ENCODE measurements at regions not wholly inside any gene's neighbourhood (a gene's known extent, or its start where the extent isn't known, plus 50 kb on each side); places are given as distances from the start of the nearest gene placed in this dataset.
A peak's percentile ranks its signal among the peaks of the same experiment; 100 is the strongest.
"Not testable (repeated sequence)": the region's sequence is repeated elsewhere in the genome, so short reads cannot be mapped to it uniquely, and the experiment has no call there.

DNA sequence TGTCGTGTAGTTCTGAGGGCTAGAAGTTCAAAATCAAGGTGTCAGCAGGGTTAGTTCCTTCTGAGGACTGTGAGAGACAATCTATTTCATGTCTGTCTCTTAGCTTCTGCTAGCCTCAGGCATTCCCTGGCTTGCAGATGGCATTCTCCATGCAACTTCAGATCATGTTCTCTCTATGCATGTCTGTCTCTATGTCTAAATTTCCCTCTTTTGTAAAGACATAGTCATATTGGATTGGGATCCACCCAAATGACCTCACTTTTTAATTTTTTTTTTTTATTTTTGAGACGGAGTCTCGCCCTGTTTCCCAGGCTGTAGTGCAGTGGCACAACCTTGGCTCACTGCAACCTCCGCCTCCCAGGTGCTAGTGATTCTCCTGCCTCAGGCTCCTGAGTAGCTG, 104.6 kb downstream of the RAP2B start:
- no peak overlapping the region for H3K4me3 ChIP-seq (ENCODE audit: low read length)
- no peak overlapping the region for H3K27ac ChIP-seq (ENCODE audit: low read length)
- H3K27me3 ChIP-seq (ENCODE audit: control insufficient read depth, insufficient read depth, low read length) = no peaks in the 10 kb centered on the region
- no peaks in the 10 kb centered on the region for H3K4me1 ChIP-seq (ENCODE audit: control insufficient read depth, insufficient read depth, low read length)
- peaks cover 9% of the 10 kb centered on the region for H3K9me3 ChIP-seq (replicated peaks; ENCODE audit: control insufficient read depth, low read depth, low read length)
- DNase-seq = no peak
- no peaks in the 10 kb centered on the region for H3K36me3 ChIP-seq (ENCODE audit: control insufficient read depth, insufficient read depth, low read length)
- WGBS (ENCODE audit: insufficient coverage) = 81% methylated on average over 3 of the region's 4 CpGs

DNA sequence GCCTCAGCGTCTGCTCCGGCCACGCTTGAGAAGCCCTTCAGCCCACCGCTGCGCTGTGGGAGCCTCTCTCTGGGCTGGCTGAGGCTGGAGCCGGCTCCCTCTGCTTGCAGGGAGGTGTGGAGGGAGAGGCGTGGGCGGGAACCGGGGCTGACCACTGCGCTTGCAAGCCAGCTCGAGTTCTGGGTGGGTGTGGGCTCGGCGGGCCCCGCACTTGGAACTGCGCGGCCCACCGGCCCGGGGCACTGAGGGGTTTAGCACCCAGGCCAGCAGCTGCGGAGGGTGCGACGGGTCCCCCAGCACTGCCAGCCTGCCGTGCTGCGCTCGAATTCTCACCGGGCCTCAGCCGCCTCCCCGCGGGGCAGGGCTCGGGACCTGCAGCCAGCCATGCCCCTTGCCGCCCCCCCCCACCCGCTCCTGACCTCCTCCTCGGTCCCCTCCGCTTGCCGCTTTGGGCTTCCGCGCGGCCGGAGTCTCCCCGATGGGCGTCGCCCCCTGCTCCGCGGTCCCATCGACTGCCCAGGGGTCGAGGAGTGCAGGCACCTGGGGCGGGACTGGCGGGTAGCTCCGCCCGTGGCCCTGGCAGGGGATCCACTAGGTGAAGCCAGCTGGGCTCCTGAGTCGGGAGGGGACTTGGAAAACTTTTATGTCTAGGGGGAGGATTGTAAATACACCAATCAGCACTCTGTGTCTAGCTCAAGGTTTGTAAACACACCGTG, 106.7 kb downstream of the RAP2B start:
- no peak overlapping the region for H3K27ac ChIP-seq (ENCODE audit: low read length)
- 97% methylated on average over 41 of the region's 51 CpGs for WGBS (ENCODE audit: insufficient coverage)
- no peak overlapping the region for H3K4me3 ChIP-seq (ENCODE audit: low read length)
- H3K4me1 ChIP-seq (ENCODE audit: control insufficient read depth, insufficient read depth, low read length) = no peaks in the 10 kb centered on the region
- no peak for DNase-seq
- H3K27me3 ChIP-seq (ENCODE audit: control insufficient read depth, insufficient read depth, low read length) = no peaks in the 10 kb centered on the region
- peaks cover 9% of the 10 kb centered on the region for H3K9me3 ChIP-seq (replicated peaks; ENCODE audit: control insufficient read depth, low read depth, low read length)
- H3K36me3 ChIP-seq (ENCODE audit: control insufficient read depth, insufficient read depth, low read length) = no peaks in the 10 kb centered on the region

DNA sequence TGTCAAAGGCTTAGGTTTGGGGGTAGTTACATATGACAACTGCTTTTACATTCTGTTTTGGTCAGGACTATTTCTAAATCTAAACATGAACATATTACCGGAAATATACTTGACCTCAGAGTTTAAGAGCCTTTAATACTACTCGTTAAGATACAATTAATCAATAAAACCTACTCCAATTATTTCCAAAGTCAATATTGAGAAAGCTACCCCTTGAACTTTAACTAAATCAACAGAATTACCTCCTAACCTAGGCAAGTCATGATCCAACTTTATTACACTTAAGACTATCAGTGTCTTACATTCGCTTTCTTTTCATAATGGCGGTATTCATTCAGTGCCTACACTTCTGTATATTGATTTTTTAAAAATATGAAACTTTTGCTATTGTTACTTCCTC, 107.7 kb downstream of the RAP2B start:
- Histone ChIP-seq H3K27ac (ENCODE audit: low read length) (no peak overlapping the region), H3K36me3 (ENCODE audit: control insufficient read depth, insufficient read depth, low read length) (no peaks in the 10 kb centered on the region), H3K4me1 (ENCODE audit: control insufficient read depth, insufficient read depth, low read length) (no peaks in the 10 kb centered on the region), H3K27me3 (ENCODE audit: control insufficient read depth, insufficient read depth, low read length) (no peaks in the 10 kb centered on the region), H3K4me3 (ENCODE audit: low read length) (no peak overlapping the region), H3K9me3 (replicated peaks; ENCODE audit: control insufficient read depth, low read depth, low read length) (peaks cover 6% of the 10 kb centered on the region)
- whole genome bisulfite sequencing (ENCODE audit: insufficient coverage) = no CpG with 5 or more reads among the region's 4 CpGs
- DNase-seq = no peak

DNA sequence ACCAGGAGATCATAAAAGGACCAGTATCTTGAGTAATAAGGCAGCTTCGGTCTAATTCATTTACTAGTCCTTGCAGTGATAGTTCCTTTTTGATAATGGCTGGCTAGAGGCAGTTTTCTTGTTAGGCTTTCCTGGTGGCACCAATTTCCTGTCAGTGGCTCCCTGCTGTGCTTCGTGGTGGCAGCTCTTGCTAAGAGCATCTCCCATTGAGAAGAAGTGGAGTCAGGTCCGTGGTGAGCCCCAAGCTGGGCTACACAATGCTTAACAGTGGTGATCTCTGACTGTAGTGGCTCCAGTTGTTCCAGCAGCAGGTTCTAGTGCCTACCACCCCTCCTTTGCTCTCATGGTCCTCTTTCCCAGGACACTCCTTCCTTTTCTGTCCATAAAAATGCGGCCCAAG, 111.2 kb downstream of the RAP2B start:
- no peaks in the 10 kb centered on the region for H3K4me1 ChIP-seq (ENCODE audit: control insufficient read depth, insufficient read depth, low read length)
- H3K27me3 ChIP-seq (ENCODE audit: control insufficient read depth, insufficient read depth, low read length) = no peaks in the 10 kb centered on the region
- 90% methylated on average over 2 of the region's 4 CpGs for whole genome bisulfite sequencing (ENCODE audit: insufficient coverage)
- no peak overlapping the region for H3K4me3 ChIP-seq (ENCODE audit: low read length)
- no peak overlapping the region for H3K27ac ChIP-seq (ENCODE audit: low read length)
- H3K9me3 ChIP-seq (replicated peaks; ENCODE audit: control insufficient read depth, low read depth, low read length) = no peaks in the 10 kb centered on the region
- DNase-seq = no peak
- no peaks in the 10 kb centered on the region for H3K36me3 ChIP-seq (ENCODE audit: control insufficient read depth, insufficient read depth, low read length)

DNA sequence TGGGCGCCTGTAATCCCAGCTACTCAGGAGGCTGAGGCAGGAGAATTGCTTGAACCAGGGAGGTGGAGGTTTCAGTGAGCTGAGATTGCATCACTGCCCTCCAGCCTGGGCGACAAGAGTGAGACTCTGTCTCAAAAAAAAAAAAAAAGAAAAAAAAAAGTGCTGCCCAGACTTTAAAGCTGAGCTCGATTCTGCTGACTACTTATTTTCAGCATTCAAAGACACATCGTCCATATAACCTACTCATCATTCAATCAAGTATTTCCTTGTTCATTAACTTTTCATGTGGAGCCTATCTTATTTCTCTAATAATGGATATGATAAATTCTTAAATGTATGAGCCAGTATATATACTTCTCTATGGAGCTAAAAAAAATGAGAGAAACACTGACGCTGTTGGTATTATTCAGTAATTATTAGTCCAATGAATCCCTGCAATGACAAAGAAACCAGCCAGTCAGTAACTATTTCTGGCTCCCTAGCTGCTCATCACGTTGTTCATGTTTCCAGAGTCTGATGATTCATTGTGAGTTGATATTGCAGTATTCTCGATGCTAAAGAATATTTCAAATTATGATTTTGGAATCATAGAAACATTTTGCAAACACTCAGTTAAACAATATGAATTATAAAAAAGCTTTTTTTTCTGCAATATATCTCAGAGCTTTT, 111.9 kb downstream of the RAP2B start:
- DNase-seq = peak; percentile 83
- no peaks in the 10 kb centered on the region for H3K36me3 ChIP-seq (ENCODE audit: control insufficient read depth, insufficient read depth, low read length)
- H3K27me3 ChIP-seq (ENCODE audit: control insufficient read depth, insufficient read depth, low read length) = no peaks in the 10 kb centered on the region
- no peaks in the 10 kb centered on the region for H3K9me3 ChIP-seq (replicated peaks; ENCODE audit: control insufficient read depth, low read depth, low read length)
- H3K4me1 ChIP-seq (ENCODE audit: control insufficient read depth, insufficient read depth, low read length) = no peaks in the 10 kb centered on the region
- no peak overlapping the region for H3K27ac ChIP-seq (ENCODE audit: low read length)
- WGBS (ENCODE audit: insufficient coverage) = no CpG with 5 or more reads among the region's 7 CpGs
- no peak overlapping the region for H3K4me3 ChIP-seq (ENCODE audit: low read length)

DNA sequence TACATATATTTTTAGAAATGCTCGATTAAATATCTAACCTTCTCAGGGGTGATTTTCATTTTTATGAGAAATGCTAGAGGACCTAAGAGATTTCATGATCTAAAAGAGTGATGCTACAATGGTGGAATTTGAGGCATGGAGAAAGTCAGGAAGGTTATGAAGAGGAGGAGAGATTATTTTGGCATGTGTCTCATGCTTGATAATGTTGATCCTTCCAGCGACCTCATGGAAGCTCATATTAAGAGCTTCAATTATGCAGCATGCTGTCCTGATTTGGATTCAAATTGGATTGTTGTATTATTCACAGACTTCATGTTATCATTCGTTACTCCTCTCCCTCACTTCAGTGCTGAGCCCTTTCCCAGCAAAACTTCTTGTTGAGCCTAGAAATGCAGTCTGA, 112.5 kb downstream of the RAP2B start:
- Histone ChIP-seq H3K4me3 (ENCODE audit: low read length) (no peak overlapping the region), H3K36me3 (ENCODE audit: control insufficient read depth, insufficient read depth, low read length) (no peaks in the 10 kb centered on the region), H3K27me3 (ENCODE audit: control insufficient read depth, insufficient read depth, low read length) (no peaks in the 10 kb centered on the region), H3K4me1 (ENCODE audit: control insufficient read depth, insufficient read depth, low read length) (no peaks in the 10 kb centered on the region), H3K27ac (ENCODE audit: low read length) (no peak overlapping the region), H3K9me3 (replicated peaks; ENCODE audit: control insufficient read depth, low read depth, low read length) (no peaks in the 10 kb centered on the region)
- DNase-seq = peak; percentile 39
- no CpG with 5 or more reads among the region's 3 CpGs for WGBS (ENCODE audit: insufficient coverage)

DNA sequence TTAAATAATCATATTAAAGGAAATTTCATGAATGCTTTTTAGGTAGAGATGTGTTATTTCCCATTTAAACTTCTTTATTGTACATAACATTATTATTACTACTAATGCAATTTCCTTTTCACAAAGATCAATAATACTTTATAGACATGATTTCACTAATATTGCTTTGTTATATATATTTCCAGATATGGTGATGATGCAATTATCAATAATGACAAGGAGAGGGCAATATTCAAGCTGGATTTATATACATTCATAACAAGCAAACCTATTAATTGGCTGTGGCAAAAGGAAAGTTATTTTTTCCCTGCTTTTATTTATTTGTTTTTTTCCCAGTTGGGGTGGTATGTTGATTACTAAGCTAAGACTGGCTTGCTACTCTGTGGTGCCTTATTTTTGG, 113.5 kb downstream of the RAP2B start:
- no peak for DNase-seq
- Histone ChIP-seq H3K4me3 (ENCODE audit: low read length) (no peak overlapping the region), H3K27ac (ENCODE audit: low read length) (no peak overlapping the region), H3K27me3 (ENCODE audit: control insufficient read depth, insufficient read depth, low read length) (no peaks in the 10 kb centered on the region), H3K9me3 (replicated peaks; ENCODE audit: control insufficient read depth, low read depth, low read length) (no peaks in the 10 kb centered on the region), H3K36me3 (ENCODE audit: control insufficient read depth, insufficient read depth, low read length) (no peaks in the 10 kb centered on the region), H3K4me1 (ENCODE audit: control insufficient read depth, insufficient read depth, low read length) (no peaks in the 10 kb centered on the region)

DNA sequence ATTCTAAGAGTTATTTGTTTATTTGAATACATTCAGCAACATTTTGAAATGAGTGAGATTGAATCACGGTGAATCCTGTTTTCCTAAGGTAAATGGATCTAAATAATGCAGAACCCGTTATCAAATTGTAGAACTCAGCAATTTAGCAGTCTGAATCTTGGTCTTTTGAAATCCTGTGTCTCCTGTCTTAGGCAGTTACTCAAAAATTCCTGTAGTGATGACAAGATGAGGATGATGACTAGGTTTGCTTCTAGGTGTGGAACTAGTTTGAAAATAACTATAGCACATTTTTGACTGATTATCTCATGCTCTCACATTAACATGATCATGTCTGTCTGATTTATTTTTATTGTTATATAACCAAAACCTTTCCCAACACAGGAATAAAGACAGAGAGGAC, 115.0 kb downstream of the RAP2B start:
- Histone ChIP-seq H3K4me1 (ENCODE audit: control insufficient read depth, insufficient read depth, low read length) (no peaks in the 10 kb centered on the region), H3K4me3 (ENCODE audit: low read length) (no peak overlapping the region), H3K9me3 (replicated peaks; ENCODE audit: control insufficient read depth, low read depth, low read length) (no peaks in the 10 kb centered on the region), H3K27ac (ENCODE audit: low read length) (no peak overlapping the region), H3K36me3 (ENCODE audit: control insufficient read depth, insufficient read depth, low read length) (no peaks in the 10 kb centered on the region), H3K27me3 (ENCODE audit: control insufficient read depth, insufficient read depth, low read length) (no peaks in the 10 kb centered on the region)
- no peak for DNase-seq
- WGBS (ENCODE audit: insufficient coverage) = 80% methylated on average over 1 of the region's 2 CpGs

DNA sequence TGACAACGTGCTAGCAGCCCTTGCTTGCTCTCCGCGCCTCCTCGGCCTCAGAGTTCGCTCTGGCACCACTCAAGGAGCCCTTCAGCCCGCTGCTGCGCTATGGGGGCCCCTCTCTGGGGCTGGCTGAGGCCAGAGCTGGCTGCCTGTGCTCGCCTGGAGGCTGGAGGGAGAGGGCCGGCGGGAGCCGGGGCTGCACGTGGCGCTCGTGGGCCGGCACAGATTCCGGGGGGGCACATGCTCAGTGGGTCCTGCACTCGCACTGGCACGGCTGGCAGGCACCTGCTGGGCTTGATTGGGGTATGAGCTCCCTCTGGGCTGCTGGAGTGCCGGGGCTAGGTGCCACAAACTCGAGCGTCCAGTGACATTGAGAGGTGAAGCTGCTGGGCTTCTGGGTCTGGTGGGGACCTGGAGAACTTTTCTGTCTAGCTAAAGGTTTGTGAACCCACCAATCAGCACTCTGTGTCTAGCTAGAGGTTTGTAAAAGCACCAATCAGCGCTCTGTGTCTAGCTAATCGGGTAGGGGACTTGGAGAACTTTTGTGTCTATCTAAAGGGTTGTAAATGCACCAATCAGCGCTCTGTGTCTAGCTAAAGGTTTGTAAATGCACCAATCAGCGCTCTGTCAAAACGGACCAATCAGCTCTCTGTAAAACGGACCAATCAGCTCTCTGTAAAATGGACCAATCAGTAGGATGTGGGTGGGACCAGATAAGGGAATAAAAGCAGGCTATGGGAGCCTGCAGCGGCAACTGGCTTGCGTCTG, 119.4 kb downstream of the RAP2B start:
- not testable (repeated sequence) for H3K9me3 ChIP-seq (replicated peaks; ENCODE audit: control insufficient read depth, low read depth, low read length); H3K27me3 ChIP-seq (ENCODE audit: control insufficient read depth, insufficient read depth, low read length); H3K4me1 ChIP-seq (ENCODE audit: control insufficient read depth, insufficient read depth, low read length); H3K4me3 ChIP-seq (ENCODE audit: low read length); H3K27ac ChIP-seq (ENCODE audit: low read length); H3K36me3 ChIP-seq (ENCODE audit: control insufficient read depth, insufficient read depth, low read length); DNase-seq
- WGBS (ENCODE audit: insufficient coverage) = 90% methylated on average over 25 of the region's 29 CpGs

DNA sequence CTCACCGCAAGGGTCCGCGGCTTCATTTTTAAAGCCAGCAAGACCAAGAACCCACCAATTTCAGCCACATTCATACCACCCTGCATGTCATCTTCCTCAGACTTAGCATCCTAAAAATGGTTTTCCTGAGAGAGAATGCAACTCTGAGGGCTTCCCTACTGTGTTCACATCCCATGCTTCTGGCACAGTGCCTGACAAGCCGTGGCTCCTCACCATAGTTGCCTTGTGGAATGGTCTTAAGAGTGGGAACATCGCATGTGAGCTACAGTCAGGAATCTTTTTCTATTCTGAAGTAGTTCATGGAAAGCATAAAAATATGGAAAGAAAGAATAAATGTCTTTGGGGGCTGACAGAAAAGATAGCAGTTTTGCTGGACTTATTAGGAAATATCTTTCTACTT, 120.3 kb downstream of the RAP2B start:
- peaks cover 4% of the 10 kb centered on the region for H3K4me1 ChIP-seq (ENCODE audit: control insufficient read depth, insufficient read depth, low read length)
- H3K4me3 ChIP-seq (ENCODE audit: low read length) = no peak overlapping the region
- H3K27me3 ChIP-seq (ENCODE audit: control insufficient read depth, insufficient read depth, low read length) = no peaks in the 10 kb centered on the region
- no peaks in the 10 kb centered on the region for H3K36me3 ChIP-seq (ENCODE audit: control insufficient read depth, insufficient read depth, low read length)
- no peak for DNase-seq
- WGBS (ENCODE audit: insufficient coverage) = 100% methylated on average over 3 of the region's 5 CpGs
- H3K27ac ChIP-seq (ENCODE audit: low read length) = no peak overlapping the region
- H3K9me3 ChIP-seq (replicated peaks; ENCODE audit: control insufficient read depth, low read depth, low read length) = no peaks in the 10 kb centered on the region
